T-cell (primary cell): ENCODE measurements at regions not wholly inside any gene's neighbourhood (a gene's known extent, or its start where the extent isn't known, plus 50 kb on each side); places are given as distances from the start of the nearest gene placed in this dataset.

ENCODE experiments used
- ATAC-seq, 4 experiments: fragments of 200-7000 bp in 3 of 4; fragments of 150-1000 bp in 1 of 4; cut with Tn5 transposase; replicated peaks in 1 of 4; 1 replicate in 3 of 4; 2 replicates in 1 of 4; pipeline ENCODE4 v1.10.0; 2021; ENCODE audit warnings: moderate library complexity in 3 of 4, mild to moderate bottlenecking in 2 of 4, moderate number of reproducible peaks in 1 of 4
- CTCF ChIA-PET, 2 donors: fragments of 300-600 bp; sonication (Branson Sonifier 250); formaldehyde crosslinking; loops; one replicate each; lab custom pipeline; 2022; ENCODE audit warnings: antibody characterized with exemption in 2 of 2; lab: Charles Lee
- POLR2A ChIA-PET, 2 donors: fragments of 300-600 bp; sonication (Branson Sonifier 250); formaldehyde crosslinking; loops; one replicate each; lab custom pipeline; 2022; ENCODE audit warnings: antibody characterized with exemption in 2 of 2; lab: Charles Lee
- DNase-seq, 35 experiments: peaks; one replicate each; pipeline versions ENCODE4 v3.0.0 to v3.0.0-alpha.2; 2013 to 2023
- H3K27ac ChIP-seq: one replicate; pipeline ENCODE4 v1.5.1; 2013; ENCODE audit warnings: low read length
- H3K27me3 ChIP-seq, 2 experiments: replicated peaks in 1 of 2; 1 replicate in 1 of 2; 2 replicates in 1 of 2; pipeline versions ENCODE4 v1.6.1 to v1.7.0; 2013; ENCODE audit warnings: low read length in 1 of 2, mixed read lengths in 1 of 2; ENCODE audit not compliant: control insufficient read depth in 2 of 2, insufficient read depth in 2 of 2; ENCODE audit errors: extremely low read depth in 1 of 2
- H3K36me3 ChIP-seq, 2 donors: 1 replicate in 1 of 2; 2 replicates in 1 of 2; pipeline versions ENCODE4 v1.6.1 to v1.7.0; 2013; ENCODE audit warnings: low read length in 1 of 2; ENCODE audit not compliant: control insufficient read depth in 2 of 2, insufficient read depth in 1 of 2; ENCODE audit errors: extremely low read depth in 1 of 2
- H3K4me1 ChIP-seq, 2 experiments: 1 replicate in 1 of 2; 2 replicates in 1 of 2; pipeline versions ENCODE4 v1.6.1 to v1.7.0; 2013; ENCODE audit warnings: low read length in 2 of 2, mixed read lengths in 1 of 2; ENCODE audit not compliant: insufficient read depth in 2 of 2, control insufficient read depth in 1 of 2; ENCODE audit errors: extremely low read depth in 1 of 2
- H3K4me3 ChIP-seq, 2 donors: 1 replicate in 1 of 2; 2 replicates in 1 of 2; pipeline versions ENCODE4 v1.5.1 to v1.7.0; 2013; ENCODE audit warnings: mild to moderate bottlenecking in 2 of 2, low read length in 1 of 2, moderate library complexity in 1 of 2; ENCODE audit not compliant: control insufficient read depth in 1 of 2; ENCODE audit errors: extremely low read depth in 1 of 2
- H3K9me3 ChIP-seq: 2 replicates; pipeline ENCODE4 v1.7.0; 2013
- H3K27ac Mint-ChIP-seq, 2 donors: one replicate each; pipeline ENCODE4 v1.8.0; 2020 to 2021; ENCODE audit warnings: mild to moderate bottlenecking in 2 of 2, mixed read lengths in 2 of 2
- H3K27me3 Mint-ChIP-seq, 2 donors: one replicate each; pipeline ENCODE4 v1.8.0; 2021 to 2022; ENCODE audit warnings: mixed read lengths in 2 of 2
- H3K36me3 Mint-ChIP-seq: one replicate; pipeline ENCODE4 v1.8.0; 2021; ENCODE audit warnings: mixed read lengths
- H3K4me1 Mint-ChIP-seq, 3 donors: one replicate each; pipeline ENCODE4 v1.8.0; 2020 to 2022; ENCODE audit warnings: mixed read lengths in 3 of 3, mild to moderate bottlenecking in 1 of 3
- H3K4me3 Mint-ChIP-seq, 3 donors: one replicate each; pipeline ENCODE4 v1.8.0; 2020 to 2022; ENCODE audit warnings: mild to moderate bottlenecking in 3 of 3, mixed read lengths in 3 of 3, moderate library complexity in 3 of 3
- H3K9me3 Mint-ChIP-seq, 3 donors: one replicate each; pipeline ENCODE4 v1.8.0; 2020 to 2022; ENCODE audit warnings: mixed read lengths in 3 of 3
- WGBS: methylation state at CpG from one replicate; pipeline ENCODE4 v1.1.5; 2013; ENCODE audit warnings: missing lambda C conversion rate; ENCODE audit not compliant: insufficient coverage; 5-methylcytosine and 5-hydroxymethylcytosine counted together

DNA sequence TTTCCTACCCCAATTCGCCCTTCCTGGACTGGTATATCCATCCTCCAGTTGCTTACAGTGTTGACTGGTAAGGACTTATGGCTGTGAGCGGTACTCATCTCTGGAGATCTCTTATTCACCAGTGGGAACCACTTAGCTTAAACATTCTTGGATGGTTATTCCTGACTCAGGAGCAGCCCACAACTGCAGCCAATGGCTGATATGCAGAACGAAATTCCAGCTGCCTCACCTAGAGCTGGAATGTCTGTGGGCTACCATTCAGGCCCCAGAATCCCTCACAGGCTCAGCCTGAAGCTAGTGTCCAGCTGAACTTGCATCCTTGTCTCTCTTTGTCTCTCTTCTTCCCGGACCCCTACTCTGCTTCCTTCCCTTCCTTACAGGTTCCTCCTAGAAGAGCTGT lies 138.9 kb upstream of the SMIM31 start:
- H3K4me3 Mint-ChIP-seq, result no peak overlapping the region
- Histone ChIP-seq H3K9me3 (no peaks in the 10 kb centered on the region), H3K27me3 (no peaks in the 10 kb centered on the region), H3K27ac (no peak overlapping the region), H3K4me3 (no peak overlapping the region), H3K4me1 (no peaks in the 10 kb centered on the region), H3K36me3 (no peaks in the 10 kb centered on the region)
- WGBS, result 47% methylated on average over 3 of the region's 4 CpGs
- no peak for ATAC-seq
- no peak overlapping the region for H3K27ac Mint-ChIP-seq
- ChIA-PET CTCF (interaction anchor here in 1 of 2 donors (0.6 kb wide), 1 partner anchor 10 kb away, joined by 3 read pairs; no protein-coding TSS in a partner anchor), POLR2A (no interaction called here)
- no peaks in the 10 kb centered on the region for H3K4me1 Mint-ChIP-seq
- peaks cover 0 to 3% of the 10 kb centered on the region in 2 donors for H3K27me3 Mint-ChIP-seq
- no peak for DNase-seq
- no peaks in the 10 kb centered on the region for H3K36me3 Mint-ChIP-seq
- H3K9me3 Mint-ChIP-seq, result peaks cover 0 to 4% (median 0%) of the 10 kb centered on the region in 3 donors

GRCh38 chr4:164615964-164616363 lies 138.0 kb upstream of the SMIM31 start:
- Histone ChIP-seq H3K27me3 (no peaks in the 10 kb centered on the region), H3K4me3 (no peak overlapping the region), H3K9me3 (no peaks in the 10 kb centered on the region), H3K27ac (no peak overlapping the region), H3K4me1 (no peaks in the 10 kb centered on the region), H3K36me3 (no peaks in the 10 kb centered on the region)
- CTCF ChIA-PET, result no interaction called here
- POLR2A ChIA-PET, result no interaction called here
- DNase-seq (no peak), ATAC-seq (no peak)
- no peak overlapping the region for H3K27ac Mint-ChIP-seq
- no peaks in the 10 kb centered on the region for H3K9me3 Mint-ChIP-seq
- H3K4me3 Mint-ChIP-seq, result no peak overlapping the region
- H3K4me1 Mint-ChIP-seq, result no peaks in the 10 kb centered on the region
- peaks cover 0 to 3% of the 10 kb centered on the region in 2 donors for H3K27me3 Mint-ChIP-seq
- H3K36me3 Mint-ChIP-seq, result no peaks in the 10 kb centered on the region

GRCh38 chr4:164616961-164617360 lies 137.0 kb upstream of the SMIM31 start:
- Mint-ChIP-seq H3K4me1 (no peaks in the 10 kb centered on the region), H3K4me3 (no peak overlapping the region), H3K9me3 (no peaks in the 10 kb centered on the region), H3K27me3 (peaks cover 0 to 3% of the 10 kb centered on the region in 2 donors), H3K27ac (no peak overlapping the region), H3K36me3 (no peaks in the 10 kb centered on the region)
- no peaks in the 10 kb centered on the region for H3K9me3 ChIP-seq
- no peak overlapping the region for H3K27ac ChIP-seq
- DNase-seq (no peak), ATAC-seq (no peak)
- CTCF ChIA-PET, result no interaction called here
- POLR2A ChIA-PET, result no interaction called here
- WGBS, result no CpG with 5 or more reads among the region's 1 CpG
- H3K4me1 ChIP-seq, result no peaks in the 10 kb centered on the region
- no peaks in the 10 kb centered on the region for H3K27me3 ChIP-seq
- H3K4me3 ChIP-seq, result no peak overlapping the region
- H3K36me3 ChIP-seq, result no peaks in the 10 kb centered on the region

DNA sequence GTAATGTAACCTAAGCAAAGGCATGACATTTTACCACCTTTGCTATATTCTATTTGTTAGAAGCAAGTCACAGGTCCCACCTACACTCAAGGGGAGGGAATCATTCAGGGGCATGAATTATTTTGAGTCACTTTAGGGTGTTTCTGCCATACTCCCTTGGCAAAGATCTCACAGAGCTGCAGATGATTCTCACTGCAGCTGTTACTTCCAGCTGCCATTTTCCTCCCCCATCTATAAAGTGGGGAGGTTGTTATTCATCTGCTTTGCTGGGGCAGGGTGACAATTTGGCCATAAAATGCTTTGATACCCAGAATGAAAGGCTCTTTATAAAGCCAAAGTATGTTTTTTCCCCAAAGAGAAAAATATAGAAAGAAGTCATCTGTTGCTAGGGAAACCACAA lies 136.5 kb upstream of the SMIM31 start:
- ATAC-seq (no peak), DNase-seq (no peak)
- ChIA-PET POLR2A (no interaction called here), CTCF (no interaction called here)
- Mint-ChIP-seq H3K4me1 (no peaks in the 10 kb centered on the region), H3K9me3 (no peaks in the 10 kb centered on the region), H3K36me3 (no peaks in the 10 kb centered on the region), H3K27ac (no peak overlapping the region), H3K4me3 (no peak overlapping the region), H3K27me3 (peaks cover 0 to 3% of the 10 kb centered on the region in 2 donors)
- Histone ChIP-seq H3K4me3 (no peak overlapping the region), H3K27ac (no peak overlapping the region), H3K9me3 (no peaks in the 10 kb centered on the region), H3K4me1 (no peaks in the 10 kb centered on the region), H3K27me3 (no peaks in the 10 kb centered on the region), H3K36me3 (no peaks in the 10 kb centered on the region)

DNA sequence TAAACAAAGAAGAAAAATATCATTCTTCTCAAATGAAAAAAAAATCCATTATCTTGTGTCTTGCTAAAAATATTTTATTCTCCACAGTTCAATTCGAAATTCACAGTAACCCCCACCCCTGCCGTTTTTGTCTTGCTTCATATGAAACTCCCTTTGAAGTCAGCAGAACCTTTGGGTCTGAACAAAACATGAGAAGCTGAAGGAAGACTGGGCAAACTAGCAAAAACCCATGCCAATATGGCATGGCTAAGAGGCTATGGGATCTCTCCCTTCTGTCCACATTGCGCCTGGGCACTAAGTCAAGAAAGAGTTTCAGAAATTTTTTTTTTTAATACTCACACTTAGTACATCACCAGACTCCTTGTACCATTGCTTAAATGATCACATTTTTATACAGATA lies 136.0 kb upstream of the SMIM31 start:
- Mint-ChIP-seq H3K4me3 (no peak overlapping the region), H3K4me1 (no peaks in the 10 kb centered on the region)
- WGBS, result 68% methylated on average over 2 of the region's 3 CpGs

GRCh38 chr4:164621886-164622521 lies 131.9 kb upstream of the SMIM31 start:
- ATAC-seq (no peak), DNase-seq (no peak)
- Mint-ChIP-seq H3K9me3 (peaks cover 2 to 19% (median 15%) of the 10 kb centered on the region in 3 donors), H3K36me3 (no peaks in the 10 kb centered on the region), H3K27me3 (no peaks in the 10 kb centered on the region), H3K4me3 (no peak overlapping the region), H3K4me1 (no peaks in the 10 kb centered on the region), H3K27ac (no peak overlapping the region)
- 85% methylated on average over 2 of the region's 4 CpGs for WGBS
- ChIA-PET CTCF (no interaction called here), POLR2A (no interaction called here)
- no peak overlapping the region for H3K27ac ChIP-seq
- H3K27me3 ChIP-seq, result peaks cover 0 to 7% of the 10 kb centered on the region in 2 experiments
- no peaks in the 10 kb centered on the region for H3K9me3 ChIP-seq
- no peaks in the 10 kb centered on the region for H3K36me3 ChIP-seq
- no peaks in the 10 kb centered on the region for H3K4me1 ChIP-seq
- H3K4me3 ChIP-seq, result no peak overlapping the region

More for the DNA sequence above, 136.0 kb upstream of the SMIM31 start:
- H3K4me1 ChIP-seq, result no peaks in the 10 kb centered on the region
- no peaks in the 10 kb centered on the region for H3K36me3 Mint-ChIP-seq
- no peak for ATAC-seq
- POLR2A ChIA-PET, result no interaction called here
- H3K36me3 ChIP-seq, result no peaks in the 10 kb centered on the region
- H3K9me3 Mint-ChIP-seq, result no peaks in the 10 kb centered on the region
- peaks cover 0 to 3% of the 10 kb centered on the region in 2 experiments for H3K27me3 ChIP-seq
- no peak overlapping the region for H3K27ac ChIP-seq
- no peak overlapping the region for H3K27ac Mint-ChIP-seq
- no peak overlapping the region for H3K4me3 ChIP-seq
- H3K27me3 Mint-ChIP-seq, result peaks cover 0 to 3% of the 10 kb centered on the region in 2 donors
- no peak for DNase-seq
- CTCF ChIA-PET, result no interaction called here
- H3K9me3 ChIP-seq, result no peaks in the 10 kb centered on the region

DNA sequence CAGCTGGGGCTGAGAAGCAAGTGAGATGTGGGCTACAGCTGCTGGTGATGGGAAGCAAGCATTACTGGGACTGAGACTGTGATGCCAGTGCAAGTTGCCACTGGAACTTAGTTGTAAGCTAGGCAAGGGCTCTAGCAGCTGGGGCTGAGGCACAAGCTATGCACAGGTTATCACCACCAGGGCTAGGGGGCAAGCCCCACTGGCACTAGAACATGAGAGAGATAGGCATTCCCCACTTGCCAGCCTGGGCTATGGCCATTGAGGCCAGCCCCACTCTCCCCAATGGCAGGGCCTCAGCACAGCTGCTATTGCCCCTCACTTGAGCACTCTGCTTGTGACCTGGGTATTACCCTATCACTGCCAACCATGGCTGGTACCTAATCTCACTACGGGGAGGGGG lies 130.8 kb upstream of the SMIM31 start:
- DNase-seq (no peak), ATAC-seq (no peak)
- Mint-ChIP-seq H3K36me3 (no peaks in the 10 kb centered on the region), H3K27me3 (no peaks in the 10 kb centered on the region), H3K27ac (no peak overlapping the region), H3K9me3 (peaks cover 5 to 19% (median 18%) of the 10 kb centered on the region in 3 donors), H3K4me3 (no peak overlapping the region), H3K4me1 (no peaks in the 10 kb centered on the region)
- Histone ChIP-seq H3K4me3 (no peak overlapping the region), H3K9me3 (no peaks in the 10 kb centered on the region), H3K36me3 (no peaks in the 10 kb centered on the region), H3K4me1 (no peaks in the 10 kb centered on the region), H3K27ac (no peak overlapping the region), H3K27me3 (peaks cover 0 to 7% of the 10 kb centered on the region in 2 experiments)
- 100% methylated on average over 1 of the region's 1 CpG for WGBS
- POLR2A ChIA-PET, result no interaction called here
- CTCF ChIA-PET, result no interaction called here
